ENCODE measurements at regions not wholly inside any gene's neighbourhood (a gene's known extent, or its start where the extent isn't known, plus 50 kb on each side); places are given as distances from the start of the nearest gene placed in this dataset.

DNA sequence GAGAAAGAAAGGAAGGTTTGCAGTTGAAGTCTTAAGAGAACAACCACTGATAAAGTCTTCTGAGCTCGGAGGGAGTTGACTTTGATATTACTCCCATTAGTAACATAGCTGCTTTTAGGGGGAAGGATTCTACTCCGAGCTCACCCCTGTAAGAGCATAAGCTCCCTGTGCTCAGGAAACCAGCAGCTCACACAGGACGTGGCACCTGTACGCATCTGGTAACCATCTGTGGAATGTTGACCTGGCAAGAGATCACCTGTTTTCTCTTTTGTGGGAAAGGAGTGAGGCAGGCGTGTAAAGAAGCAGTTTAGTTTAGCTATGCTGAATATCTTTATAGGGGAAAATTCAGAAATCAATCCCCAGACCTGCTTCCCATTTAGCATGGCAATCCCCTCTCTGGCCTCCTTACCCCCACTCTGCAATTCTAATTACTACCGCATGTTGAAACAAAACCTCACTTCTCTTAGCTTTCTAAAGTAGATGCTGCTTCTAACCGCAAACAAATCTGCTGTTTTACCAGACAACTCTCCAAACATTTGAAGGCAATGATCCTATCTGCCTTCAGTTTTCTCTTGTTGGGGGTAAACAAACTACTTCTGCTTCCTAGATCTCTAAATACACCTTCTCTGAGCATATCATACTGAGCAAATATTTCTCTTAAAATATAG is 121.8 kb upstream of the KCNK1 start:
- WGBS, 2 experiments (ENCODE audit: low coverage in 1 of 2, low lambda C conversion rate in 2 of 2, missing lambda C conversion rate in 2 of 2), result 42% methylated on average over 7 of the region's 7 CpGs
- TF ChIP-seq EZH2phosphoT487 (IDR thresholded peaks at IDR 0.05; ENCODE audit: insufficient read depth, low read depth) (no peak), EZH2 (IDR thresholded peaks at IDR 0.05; ENCODE audit: insufficient read depth, poor library complexity, severe bottlenecking) (no peak)

GRCh38 chr1:233496993-233497392 is 116.9 kb upstream of the KCNK1 start:
- Histone ChIP-seq H3K79me2 (ENCODE audit: insufficient read depth) (no peaks in the 10 kb centered on the region), H3K9ac (no peak overlapping the region), H3K9me2 (ENCODE audit: insufficient read depth) (no peaks in the 10 kb centered on the region), H3K27me3 (replicated peaks; ENCODE audit: insufficient read depth) (0 out of 2 replicates have a peak, but pooled peaks cover 16% of the 10 kb centered on the region), H4K20me1 (ENCODE audit: insufficient read depth) (no peaks in the 10 kb centered on the region), H3K27ac (no peak overlapping the region), H3K4me2 (ENCODE audit: unreplicated experiment) (no peak overlapping the region), H2AFZ (no peak overlapping the region), H3K4me1 (ENCODE audit: insufficient read depth) (no peaks in the 10 kb centered on the region), H3K4me3 (no peak overlapping the region), H3F3A (ENCODE audit: insufficient read depth) (no peaks in the 10 kb centered on the region), H3K36me3 (ENCODE audit: low read depth) (no peaks in the 10 kb centered on the region), H3K9me3 (ENCODE audit: low read depth) (no peaks in the 10 kb centered on the region)
- TF ChIP-seq EZH2phosphoT487 (IDR thresholded peaks at IDR 0.05; ENCODE audit: insufficient read depth, low read depth) (no peak), EZH2 (IDR thresholded peaks at IDR 0.05; ENCODE audit: insufficient read depth, poor library complexity, severe bottlenecking) (no peak)
- WGBS, 2 experiments (ENCODE audit: low coverage in 1 of 2, low lambda C conversion rate in 2 of 2, missing lambda C conversion rate in 2 of 2), result 2 to 8% methylated on average over 2 of the region's 2 CpGs
- no peak for DNase-seq
- in situ Hi-C loops (cut with MboI), result no loop called here

More for the DNA sequence above, 121.8 kb upstream of the KCNK1 start:
- no peak overlapping the region for H3K4me2 ChIP-seq (ENCODE audit: unreplicated experiment)
- H3K9me3 ChIP-seq (ENCODE audit: low read depth), result no peaks in the 10 kb centered on the region
- no peak overlapping the region for H3K9ac ChIP-seq
- no peaks in the 10 kb centered on the region for H3F3A ChIP-seq (ENCODE audit: insufficient read depth)
- no peaks in the 10 kb centered on the region for H4K20me1 ChIP-seq (ENCODE audit: insufficient read depth)
- H2AFZ ChIP-seq, result no peak overlapping the region
- no peak overlapping the region for H3K27ac ChIP-seq
- no peaks in the 10 kb centered on the region for H3K36me3 ChIP-seq (ENCODE audit: low read depth)
- DNase-seq, result no peak
- 0 out of 2 replicates have a peak, but pooled peaks cover 9% of the 10 kb centered on the region for H3K27me3 ChIP-seq (replicated peaks; ENCODE audit: insufficient read depth)
- no peaks in the 10 kb centered on the region for H3K79me2 ChIP-seq (ENCODE audit: insufficient read depth)
- H3K4me1 ChIP-seq (ENCODE audit: insufficient read depth), result no peaks in the 10 kb centered on the region
- no peaks in the 10 kb centered on the region for H3K9me2 ChIP-seq (ENCODE audit: insufficient read depth)
- no peak overlapping the region for H3K4me3 ChIP-seq
- in situ Hi-C loops (cut with MboI), result no loop called here

DNA sequence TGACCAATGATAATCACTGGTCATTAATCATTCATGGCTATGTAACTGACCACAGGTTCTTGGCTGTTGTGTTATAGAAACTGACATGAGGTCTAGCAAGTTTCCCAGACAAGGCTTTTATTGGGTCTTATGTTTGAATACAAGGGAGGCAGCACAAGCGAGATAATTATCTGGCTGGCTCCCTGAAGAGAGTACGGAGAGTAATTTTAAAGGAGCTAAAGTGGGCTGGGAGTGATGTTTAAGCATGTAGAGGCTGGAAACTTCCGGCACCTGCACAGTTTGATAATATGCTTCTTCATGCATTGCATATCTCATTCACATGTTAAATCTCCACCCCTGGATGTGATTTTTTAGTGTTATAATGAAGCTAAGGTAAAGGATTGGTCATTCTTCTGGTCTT is 116.2 kb upstream of the KCNK1 start:
- Histone ChIP-seq H3K4me1 (ENCODE audit: insufficient read depth) (no peaks in the 10 kb centered on the region), H4K20me1 (ENCODE audit: insufficient read depth) (no peaks in the 10 kb centered on the region), H3K9me2 (ENCODE audit: insufficient read depth) (no peaks in the 10 kb centered on the region), H3K9me3 (ENCODE audit: low read depth) (no peaks in the 10 kb centered on the region), H3K27me3 (replicated peaks; ENCODE audit: insufficient read depth) (0 out of 2 replicates have a peak, but pooled peaks cover 16% of the 10 kb centered on the region), H3K4me2 (ENCODE audit: unreplicated experiment) (no peak overlapping the region), H3K27ac (no peak overlapping the region), H3K36me3 (ENCODE audit: low read depth) (no peaks in the 10 kb centered on the region), H3K9ac (no peak overlapping the region), H2AFZ (no peak overlapping the region), H3K79me2 (ENCODE audit: insufficient read depth) (no peaks in the 10 kb centered on the region), H3K4me3 (no peak overlapping the region), H3F3A (ENCODE audit: insufficient read depth) (no peaks in the 10 kb centered on the region)
- TF ChIP-seq EZH2phosphoT487 (IDR thresholded peaks at IDR 0.05; ENCODE audit: insufficient read depth, low read depth) (no peak), EZH2 (IDR thresholded peaks at IDR 0.05; ENCODE audit: insufficient read depth, poor library complexity, severe bottlenecking) (no peak)
- DNase-seq, result no peak
- 32 to 38% methylated on average over 3 of the region's 3 CpGs for WGBS, 2 experiments (ENCODE audit: low coverage in 1 of 2, low lambda C conversion rate in 2 of 2, missing lambda C conversion rate in 2 of 2)
- in situ Hi-C loops (cut with MboI), result no loop called here

DNA sequence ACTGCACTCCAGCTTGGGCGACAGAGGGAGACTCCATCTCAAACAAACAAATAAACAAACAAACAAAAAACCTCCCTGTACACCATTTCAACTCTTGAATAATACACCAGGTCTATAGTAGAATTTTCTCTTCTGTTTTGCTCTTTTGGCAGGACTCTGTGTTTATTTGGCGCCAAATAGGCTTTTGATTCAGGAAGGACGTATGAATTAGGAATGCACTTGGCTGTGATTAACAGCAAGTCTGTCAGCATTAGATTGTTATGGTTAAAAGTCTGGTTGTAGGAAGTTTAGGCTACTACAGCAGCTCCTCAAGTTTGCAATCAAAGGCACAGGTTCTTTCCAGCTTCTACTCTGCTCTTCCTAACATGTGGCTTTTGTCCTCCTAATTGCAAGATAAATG is 113.8 kb upstream of the KCNK1 start:
- in situ Hi-C loops (cut with MboI), result no loop called here

More for the DNA sequence above, 113.8 kb upstream of the KCNK1 start:
- Histone ChIP-seq H3K79me2 (ENCODE audit: insufficient read depth) (no peaks in the 10 kb centered on the region), H3K36me3 (ENCODE audit: low read depth) (no peaks in the 10 kb centered on the region), H3K9ac (no peak overlapping the region), H3K4me3 (no peak overlapping the region), H3K27ac (no peak overlapping the region), H3K9me3 (ENCODE audit: low read depth) (no peaks in the 10 kb centered on the region), H3F3A (ENCODE audit: insufficient read depth) (no peaks in the 10 kb centered on the region), H3K4me1 (ENCODE audit: insufficient read depth) (no peaks in the 10 kb centered on the region), H4K20me1 (ENCODE audit: insufficient read depth) (no peaks in the 10 kb centered on the region), H3K27me3 (replicated peaks; ENCODE audit: insufficient read depth) (0 out of 2 replicates have a peak, but pooled peaks cover 6% of the 10 kb centered on the region), H3K4me2 (ENCODE audit: unreplicated experiment) (no peak overlapping the region), H3K9me2 (ENCODE audit: insufficient read depth) (no peaks in the 10 kb centered on the region), H2AFZ (no peak overlapping the region)
- DNase-seq, result no peak
- TF ChIP-seq EZH2phosphoT487 (IDR thresholded peaks at IDR 0.05; ENCODE audit: insufficient read depth, low read depth) (no peak), EZH2 (IDR thresholded peaks at IDR 0.05; ENCODE audit: insufficient read depth, poor library complexity, severe bottlenecking) (no peak)
- WGBS, 2 experiments (ENCODE audit: low coverage in 1 of 2, low lambda C conversion rate in 2 of 2, missing lambda C conversion rate in 2 of 2), result 36 to 42% methylated on average over 3 of the region's 3 CpGs

Data from GM23248 (cell line).